ENCODE measurements at regions not wholly inside any gene's neighbourhood (a gene's known extent, or its start where the extent isn't known, plus 50 kb on each side); places are given as distances from the start of the nearest gene placed in this dataset.

- no peak for TF ChIP-seq CTCF (IDR thresholded peaks at IDR 0.05; ENCODE audit: borderline replicate concordance)
- H3K27me3 ChIP-seq (ENCODE audit: low read depth): peaks cover 14% of the 10 kb centered on the region
- no peak overlapping the region for H3K27ac ChIP-seq (replicated peaks)
- H3K4me3 ChIP-seq: no peak overlapping the region
- H3K4me1 ChIP-seq: no peaks in the 10 kb centered on the region
- intact Hi-C loops (cut with micrococcal nuclease): no loop called here
- peak; percentile 44 for DNase-seq
- no peaks in the 10 kb centered on the region for H3K9me3 ChIP-seq (replicated peaks)
- H3K36me3 ChIP-seq: no peaks in the 10 kb centered on the region
Observed at GRCh38 chr7:71015252-71015900, 116.6 kb upstream of the GALNT17 start.

- H3K36me3 ChIP-seq: no peaks in the 10 kb centered on the region
- no peak for TF ChIP-seq CTCF (IDR thresholded peaks at IDR 0.05; ENCODE audit: borderline replicate concordance)
- no peak for DNase-seq
- no peaks in the 10 kb centered on the region for H3K9me3 ChIP-seq (replicated peaks)
- no peak overlapping the region for H3K4me3 ChIP-seq
- H3K27me3 ChIP-seq (ENCODE audit: low read depth): peaks cover 9% of the 10 kb centered on the region
- no peak overlapping the region for H3K27ac ChIP-seq (replicated peaks)
- H3K4me1 ChIP-seq: no peaks in the 10 kb centered on the region
- intact Hi-C loops (cut with micrococcal nuclease): no loop called here
Observed at GRCh38 chr7:71016401-71016800, 115.5 kb upstream of the GALNT17 start.

- H3K4me1 ChIP-seq: no peaks in the 10 kb centered on the region
- no peak overlapping the region for H3K27ac ChIP-seq (replicated peaks)
- intact Hi-C loops (cut with micrococcal nuclease): no loop called here
- no peak for DNase-seq
- no peak for TF ChIP-seq CTCF (IDR thresholded peaks at IDR 0.05; ENCODE audit: borderline replicate concordance)
- H3K36me3 ChIP-seq: no peaks in the 10 kb centered on the region
- H3K9me3 ChIP-seq (replicated peaks): no peaks in the 10 kb centered on the region
- no peak overlapping the region for H3K4me3 ChIP-seq
- peaks cover under 1% of the 10 kb centered on the region for H3K27me3 ChIP-seq (ENCODE audit: low read depth)
Observed at GRCh38 chr7:71017602-71018001, 114.3 kb upstream of the GALNT17 start.

- TF ChIP-seq CTCF (IDR thresholded peaks at IDR 0.05; ENCODE audit: borderline replicate concordance): no peak
- DNase-seq: peak; percentile 32
- intact Hi-C loops (cut with micrococcal nuclease): no loop called here
- Histone ChIP-seq H3K4me3 (no peak overlapping the region), H3K27me3 (ENCODE audit: low read depth) (no peaks in the 10 kb centered on the region), H3K4me1 (no peaks in the 10 kb centered on the region), H3K27ac (replicated peaks) (peak overlapping the region; percentile 5), H3K9me3 (replicated peaks) (no peaks in the 10 kb centered on the region), H3K36me3 (no peaks in the 10 kb centered on the region)
Observed at GRCh38 chr7:71019706-71020105, 112.2 kb upstream of the GALNT17 start.

GRCh38 chr7:71021131-71021530 is 110.8 kb upstream of the GALNT17 start:
- DNase-seq: no peak
- H3K4me3 ChIP-seq: no peak overlapping the region
- no peak overlapping the region for H3K27ac ChIP-seq (replicated peaks)
- intact Hi-C loops (cut with micrococcal nuclease): no loop called here
- no peaks in the 10 kb centered on the region for H3K4me1 ChIP-seq
- H3K27me3 ChIP-seq (ENCODE audit: low read depth): no peaks in the 10 kb centered on the region
- H3K9me3 ChIP-seq (replicated peaks): no peaks in the 10 kb centered on the region
- no peaks in the 10 kb centered on the region for H3K36me3 ChIP-seq
- no peak for TF ChIP-seq CTCF (IDR thresholded peaks at IDR 0.05; ENCODE audit: borderline replicate concordance)
